ENCODE measurements at regions not wholly inside any gene's neighbourhood (a gene's known extent, or its start where the extent isn't known, plus 50 kb on each side); places are given as distances from the start of the nearest gene placed in this dataset.

DNA sequence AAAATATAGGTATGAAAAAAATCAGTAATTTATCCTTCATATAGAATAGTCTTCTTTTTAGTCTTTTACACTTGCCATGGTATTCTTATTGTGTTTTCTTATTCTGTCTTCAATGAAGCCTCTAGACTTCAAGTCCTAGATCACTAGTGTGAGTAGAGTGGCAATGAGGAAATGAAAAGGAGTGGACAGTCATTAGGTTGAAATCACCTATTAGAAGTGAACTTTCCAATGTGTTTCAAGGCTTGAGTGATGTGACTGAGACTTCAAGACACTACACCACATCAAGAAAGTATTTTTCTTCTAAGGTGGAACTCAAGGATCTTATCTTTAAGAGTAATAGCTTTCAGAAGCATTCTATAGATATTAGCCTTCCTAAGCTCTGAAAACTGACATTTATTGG is 357.8 kb upstream of the MBL2 start:
- Histone ChIP-seq H3K4me3 (ENCODE audit: low read depth in 1 of 2, low read length in 2 of 2) (no peak overlapping the region), H3K9ac (ENCODE audit: low read depth in 1 of 2, low read length in 2 of 2) (no peak overlapping the region), H3K27me3 (ENCODE audit: control insufficient read depth in 1 of 2, insufficient read depth in 2 of 2, low read length in 2 of 2) (no peaks in the 10 kb centered on the region), H3K9me3 (ENCODE audit: control insufficient read depth in 1 of 2, low read length in 2 of 2) (no peaks in the 10 kb centered on the region), H3K36me3 (ENCODE audit: control insufficient read depth in 1 of 2, insufficient read depth in 2 of 2, low read length in 2 of 2) (no peaks in the 10 kb centered on the region), H3K27ac (ENCODE audit: low read depth, low read length) (no peak overlapping the region), H3K4me1 (ENCODE audit: control insufficient read depth in 1 of 2, insufficient read depth in 2 of 2, low read length in 2 of 2) (peaks cover 4 to 5% of the 10 kb centered on the region in 2 donors)

DNA sequence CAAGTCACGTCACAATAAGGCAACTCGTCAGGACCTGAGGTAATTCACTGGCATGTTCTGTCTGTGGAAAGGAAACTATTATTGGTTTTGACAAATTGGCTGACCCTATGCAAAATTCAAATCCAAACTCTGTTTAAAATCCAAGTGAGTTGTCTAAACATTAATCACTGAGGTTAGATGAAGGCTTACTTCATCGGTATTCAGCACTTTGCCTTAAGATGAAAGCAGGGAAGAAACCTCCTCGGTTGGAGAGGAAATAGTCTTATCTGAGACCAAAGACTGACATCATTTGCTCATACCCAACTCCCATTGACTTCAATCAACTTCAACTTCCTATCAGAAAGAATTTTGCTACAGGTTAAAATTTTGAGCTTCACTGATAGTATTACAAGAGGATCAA is 355.1 kb upstream of the MBL2 start:
- no peaks in the 10 kb centered on the region for H3K27me3 ChIP-seq (ENCODE audit: control insufficient read depth in 1 of 2, insufficient read depth in 2 of 2, low read length in 2 of 2)
- no peak overlapping the region for H3K27ac ChIP-seq (ENCODE audit: low read depth, low read length)
- no peak overlapping the region for H3K9ac ChIP-seq (ENCODE audit: low read depth in 1 of 2, low read length in 2 of 2)
- no peaks in the 10 kb centered on the region for H3K9me3 ChIP-seq (ENCODE audit: control insufficient read depth in 1 of 2, low read length in 2 of 2)
- H3K4me1 ChIP-seq (ENCODE audit: control insufficient read depth in 1 of 2, insufficient read depth in 2 of 2, low read length in 2 of 2): no peaks in the 10 kb centered on the region
- no peaks in the 10 kb centered on the region for H3K36me3 ChIP-seq (ENCODE audit: control insufficient read depth in 1 of 2, insufficient read depth in 2 of 2, low read length in 2 of 2)
- H3K4me3 ChIP-seq (ENCODE audit: low read depth in 1 of 2, low read length in 2 of 2): no peak overlapping the region

- Histone ChIP-seq H3K27me3 (ENCODE audit: control insufficient read depth in 1 of 2, insufficient read depth in 2 of 2, low read length in 2 of 2) (no peaks in the 10 kb centered on the region), H3K27ac (ENCODE audit: low read depth, low read length) (no peak overlapping the region), H3K9me3 (ENCODE audit: control insufficient read depth in 1 of 2, low read length in 2 of 2) (no peaks in the 10 kb centered on the region)
Observed at GRCh38 chr10:53123311-53123710, 350.7 kb upstream of the MBL2 start.

DNA sequence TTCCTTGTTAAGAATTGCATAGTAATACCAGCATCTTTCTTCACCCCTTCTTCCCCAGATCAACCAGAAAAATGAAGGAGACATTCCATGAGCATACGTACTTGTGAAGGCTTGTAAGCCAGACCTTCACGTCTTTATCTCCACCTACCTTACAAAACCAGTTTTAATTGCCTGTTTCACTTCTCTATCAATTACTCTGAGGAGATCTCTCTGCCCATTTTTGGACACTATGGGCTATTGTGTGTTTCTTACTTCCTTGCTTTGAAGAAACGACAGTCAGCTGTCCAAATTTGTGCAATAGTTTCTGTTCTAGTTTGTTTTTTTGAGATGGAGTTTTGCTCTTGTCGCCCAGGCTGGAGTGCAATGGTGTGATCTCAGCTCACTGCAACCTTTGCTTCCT is 349.7 kb upstream of the MBL2 start:
- no peak overlapping the region for H3K4me3 ChIP-seq (ENCODE audit: low read depth in 1 of 2, low read length in 2 of 2)
- no peaks in the 10 kb centered on the region for H3K36me3 ChIP-seq (ENCODE audit: control insufficient read depth in 1 of 2, insufficient read depth in 2 of 2, low read length in 2 of 2)
- no peaks in the 10 kb centered on the region for H3K4me1 ChIP-seq (ENCODE audit: control insufficient read depth in 1 of 2, insufficient read depth in 2 of 2, low read length in 2 of 2)
- no peak overlapping the region for H3K27ac ChIP-seq (ENCODE audit: low read depth, low read length)
- no peaks in the 10 kb centered on the region for H3K27me3 ChIP-seq (ENCODE audit: control insufficient read depth in 1 of 2, insufficient read depth in 2 of 2, low read length in 2 of 2)
- no peak overlapping the region for H3K9ac ChIP-seq (ENCODE audit: low read depth in 1 of 2, low read length in 2 of 2)
- no peaks in the 10 kb centered on the region for H3K9me3 ChIP-seq (ENCODE audit: control insufficient read depth in 1 of 2, low read length in 2 of 2)

More at GRCh38 chr10:53123311-53123710, 350.7 kb upstream of the MBL2 start:
- no peaks in the 10 kb centered on the region for H3K4me1 ChIP-seq (ENCODE audit: control insufficient read depth in 1 of 2, insufficient read depth in 2 of 2, low read length in 2 of 2)
- H3K9ac ChIP-seq (ENCODE audit: low read depth in 1 of 2, low read length in 2 of 2): no peak overlapping the region
- no peak overlapping the region for H3K4me3 ChIP-seq (ENCODE audit: low read depth in 1 of 2, low read length in 2 of 2)
- H3K36me3 ChIP-seq (ENCODE audit: control insufficient read depth in 1 of 2, insufficient read depth in 2 of 2, low read length in 2 of 2): no peaks in the 10 kb centered on the region

GRCh38 chr10:53115660-53116059 is 343.1 kb upstream of the MBL2 start:
- H3K27me3 ChIP-seq (ENCODE audit: control insufficient read depth in 1 of 2, insufficient read depth in 2 of 2, low read length in 2 of 2): no peaks in the 10 kb centered on the region
- H3K4me1 ChIP-seq (ENCODE audit: control insufficient read depth in 1 of 2, insufficient read depth in 2 of 2, low read length in 2 of 2): no peaks in the 10 kb centered on the region
- H3K27ac ChIP-seq (ENCODE audit: low read depth, low read length): no peak overlapping the region
- H3K36me3 ChIP-seq (ENCODE audit: control insufficient read depth in 1 of 2, insufficient read depth in 2 of 2, low read length in 2 of 2): no peaks in the 10 kb centered on the region
- H3K9ac ChIP-seq (ENCODE audit: low read depth in 1 of 2, low read length in 2 of 2): no peak overlapping the region
- no peak overlapping the region for H3K4me3 ChIP-seq (ENCODE audit: low read depth in 1 of 2, low read length in 2 of 2)
- H3K9me3 ChIP-seq (ENCODE audit: control insufficient read depth in 1 of 2, low read length in 2 of 2): no peaks in the 10 kb centered on the region

GRCh38 chr10:53111529-53111928 is 338.9 kb upstream of the MBL2 start:
- no peaks in the 10 kb centered on the region for H3K27me3 ChIP-seq (ENCODE audit: control insufficient read depth in 1 of 2, insufficient read depth in 2 of 2, low read length in 2 of 2)
- no peaks in the 10 kb centered on the region for H3K4me1 ChIP-seq (ENCODE audit: control insufficient read depth in 1 of 2, insufficient read depth in 2 of 2, low read length in 2 of 2)
- H3K9ac ChIP-seq (ENCODE audit: low read depth in 1 of 2, low read length in 2 of 2): no peak overlapping the region
- no peak overlapping the region for H3K27ac ChIP-seq (ENCODE audit: low read depth, low read length)
- H3K9me3 ChIP-seq (ENCODE audit: control insufficient read depth in 1 of 2, low read length in 2 of 2): no peaks in the 10 kb centered on the region
- no peaks in the 10 kb centered on the region for H3K36me3 ChIP-seq (ENCODE audit: control insufficient read depth in 1 of 2, insufficient read depth in 2 of 2, low read length in 2 of 2)
- H3K4me3 ChIP-seq (ENCODE audit: low read depth in 1 of 2, low read length in 2 of 2): no peak overlapping the region

DNA sequence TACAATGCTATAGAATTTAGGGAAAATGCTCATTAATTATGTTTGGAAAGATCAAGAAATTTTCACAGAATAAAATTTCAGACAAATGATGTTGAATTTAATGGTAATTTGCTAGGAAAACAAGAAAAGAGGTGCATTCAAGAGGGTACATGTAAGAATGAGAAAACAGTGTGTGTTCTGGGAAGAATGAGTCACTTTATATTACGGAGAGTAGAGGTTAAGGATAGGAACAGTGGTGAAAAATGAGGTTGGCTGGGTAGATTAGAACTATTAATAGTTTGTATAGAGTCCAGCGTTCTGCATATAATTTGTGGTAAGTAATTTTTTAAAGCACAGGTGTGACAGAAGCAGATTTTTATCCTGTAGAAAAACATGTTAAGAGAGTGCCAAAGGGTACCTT is 336.7 kb upstream of the MBL2 start:
- Histone ChIP-seq H3K9me3 (ENCODE audit: control insufficient read depth in 1 of 2, low read length in 2 of 2) (no peaks in the 10 kb centered on the region), H3K9ac (ENCODE audit: low read depth in 1 of 2, low read length in 2 of 2) (no peak overlapping the region), H3K4me3 (ENCODE audit: low read depth in 1 of 2, low read length in 2 of 2) (no peak overlapping the region), H3K27me3 (ENCODE audit: control insufficient read depth in 1 of 2, insufficient read depth in 2 of 2, low read length in 2 of 2) (no peaks in the 10 kb centered on the region), H3K36me3 (ENCODE audit: control insufficient read depth in 1 of 2, insufficient read depth in 2 of 2, low read length in 2 of 2) (no peaks in the 10 kb centered on the region), H3K27ac (ENCODE audit: low read depth, low read length) (no peak overlapping the region), H3K4me1 (ENCODE audit: control insufficient read depth in 1 of 2, insufficient read depth in 2 of 2, low read length in 2 of 2) (no peaks in the 10 kb centered on the region)

DNA sequence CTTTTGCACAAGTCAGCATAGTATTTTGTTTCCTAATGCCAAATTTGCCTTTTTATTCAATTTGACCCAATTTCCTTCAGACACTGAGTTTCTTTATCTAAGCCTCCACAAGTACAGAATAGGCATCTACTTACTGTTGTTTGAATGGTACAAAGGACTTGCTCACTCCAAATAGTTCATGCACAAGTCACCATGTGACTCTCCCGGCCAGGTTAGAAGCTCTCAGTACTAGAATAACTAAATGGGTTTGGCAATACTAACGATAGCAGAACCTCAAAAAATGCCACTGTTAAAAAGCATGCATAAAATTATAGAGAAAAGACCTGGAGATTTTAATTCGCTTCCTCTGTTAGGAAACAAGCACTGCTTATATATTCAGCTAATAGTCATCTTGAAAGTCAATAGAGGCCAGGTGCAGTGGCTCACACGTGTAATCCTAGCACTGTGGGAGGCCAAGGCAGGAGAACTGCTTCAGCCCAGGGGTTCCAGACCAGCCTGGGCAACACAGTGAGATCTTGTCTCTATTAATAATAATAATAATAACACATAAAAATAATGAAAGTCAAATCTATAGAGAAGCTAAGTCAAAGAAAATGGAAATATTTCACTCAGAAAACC is 335.8 kb upstream of the MBL2 start:
- no peaks in the 10 kb centered on the region for H3K4me1 ChIP-seq (ENCODE audit: control insufficient read depth in 1 of 2, insufficient read depth in 2 of 2, low read length in 2 of 2)
- no peaks in the 10 kb centered on the region for H3K9me3 ChIP-seq (ENCODE audit: control insufficient read depth in 1 of 2, low read length in 2 of 2)
- H3K36me3 ChIP-seq (ENCODE audit: control insufficient read depth in 1 of 2, insufficient read depth in 2 of 2, low read length in 2 of 2): no peaks in the 10 kb centered on the region
- H3K27me3 ChIP-seq (ENCODE audit: control insufficient read depth in 1 of 2, insufficient read depth in 2 of 2, low read length in 2 of 2): no peaks in the 10 kb centered on the region
- H3K4me3 ChIP-seq (ENCODE audit: low read depth in 1 of 2, low read length in 2 of 2): no peak overlapping the region
- no peak overlapping the region for H3K9ac ChIP-seq (ENCODE audit: low read depth in 1 of 2, low read length in 2 of 2)
- no peak overlapping the region for H3K27ac ChIP-seq (ENCODE audit: low read depth, low read length)

DNA sequence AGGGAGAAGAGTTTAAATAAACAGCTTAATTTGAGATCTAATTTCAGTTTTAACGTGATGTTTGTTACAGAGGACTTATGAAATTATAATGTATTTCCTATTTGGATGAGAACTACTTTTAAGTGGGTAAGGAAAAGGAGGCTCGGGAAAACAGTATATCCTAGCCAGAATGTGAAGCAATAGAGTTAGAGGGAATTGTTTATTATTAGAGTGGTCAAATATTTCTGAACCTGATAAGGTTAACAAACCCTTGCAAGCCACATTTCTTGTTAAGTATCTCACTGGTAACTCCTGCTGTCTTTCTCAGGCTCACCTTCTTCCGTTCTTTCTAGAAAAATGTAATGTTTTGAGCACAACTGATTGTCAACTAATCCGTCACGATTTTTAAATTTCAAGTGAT is 335.1 kb upstream of the MBL2 start:
- no peak overlapping the region for H3K4me3 ChIP-seq (ENCODE audit: low read depth in 1 of 2, low read length in 2 of 2)
- no peaks in the 10 kb centered on the region for H3K36me3 ChIP-seq (ENCODE audit: control insufficient read depth in 1 of 2, insufficient read depth in 2 of 2, low read length in 2 of 2)
- H3K9me3 ChIP-seq (ENCODE audit: control insufficient read depth in 1 of 2, low read length in 2 of 2): no peaks in the 10 kb centered on the region
- H3K27me3 ChIP-seq (ENCODE audit: control insufficient read depth in 1 of 2, insufficient read depth in 2 of 2, low read length in 2 of 2): no peaks in the 10 kb centered on the region
- no peak overlapping the region for H3K27ac ChIP-seq (ENCODE audit: low read depth, low read length)
- H3K4me1 ChIP-seq (ENCODE audit: control insufficient read depth in 1 of 2, insufficient read depth in 2 of 2, low read length in 2 of 2): no peaks in the 10 kb centered on the region
- H3K9ac ChIP-seq (ENCODE audit: low read depth in 1 of 2, low read length in 2 of 2): no peak overlapping the region

GRCh38 chr10:53102424-53102823 is 329.8 kb upstream of the MBL2 start:
- Histone ChIP-seq H3K4me3 (ENCODE audit: low read depth in 1 of 2, low read length in 2 of 2) (no peak overlapping the region), H3K9ac (ENCODE audit: low read depth in 1 of 2, low read length in 2 of 2) (no peak overlapping the region), H3K27me3 (ENCODE audit: control insufficient read depth in 1 of 2, insufficient read depth in 2 of 2, low read length in 2 of 2) (no peaks in the 10 kb centered on the region), H3K9me3 (ENCODE audit: control insufficient read depth in 1 of 2, low read length in 2 of 2) (no peaks in the 10 kb centered on the region), H3K36me3 (ENCODE audit: control insufficient read depth in 1 of 2, insufficient read depth in 2 of 2, low read length in 2 of 2) (no peaks in the 10 kb centered on the region), H3K4me1 (ENCODE audit: control insufficient read depth in 1 of 2, insufficient read depth in 2 of 2, low read length in 2 of 2) (no peaks in the 10 kb centered on the region), H3K27ac (ENCODE audit: low read depth, low read length) (no peak overlapping the region)

GRCh38 chr10:53093878-53094277 is 321.3 kb upstream of the MBL2 start:
- H3K4me3 ChIP-seq (ENCODE audit: low read depth in 1 of 2, low read length in 2 of 2): no peak overlapping the region
- peaks cover 3 to 13% of the 10 kb centered on the region in 2 donors for H3K4me1 ChIP-seq (ENCODE audit: control insufficient read depth in 1 of 2, insufficient read depth in 2 of 2, low read length in 2 of 2)

More at GRCh38 chr10:53093878-53094277, 321.3 kb upstream of the MBL2 start:
- no peaks in the 10 kb centered on the region for H3K36me3 ChIP-seq (ENCODE audit: control insufficient read depth in 1 of 2, insufficient read depth in 2 of 2, low read length in 2 of 2)
- peaks cover 0 to 5% of the 10 kb centered on the region in 2 donors for H3K9me3 ChIP-seq (ENCODE audit: control insufficient read depth in 1 of 2, low read length in 2 of 2)
- no peak overlapping the region for H3K9ac ChIP-seq (ENCODE audit: low read depth in 1 of 2, low read length in 2 of 2)
- H3K27me3 ChIP-seq (ENCODE audit: control insufficient read depth in 1 of 2, insufficient read depth in 2 of 2, low read length in 2 of 2): no peaks in the 10 kb centered on the region
- no peak overlapping the region for H3K27ac ChIP-seq (ENCODE audit: low read depth, low read length)

All from duodenal mucosa (tissue), 2 donors.